CD14-positive monocyte (primary cell): ENCODE measurements at regions not wholly inside any gene's neighbourhood (a gene's known extent, or its start where the extent isn't known, plus 50 kb on each side); places are given as distances from the start of the nearest gene placed in this dataset.

Source experiments
- DNase-seq, 3 donors: peaks; one replicate each; pipeline ENCODE4 v3.0.0-alpha.2; 2011 to 2022
- H2AFZ ChIP-seq: 2 replicates; pipeline ENCODE4 v1.6.0; 2012; ENCODE audit warnings: mild to moderate bottlenecking, low read depth, low read length, inconsistent platforms; ENCODE audit not compliant: insufficient read depth, poor library complexity, severe bottlenecking
- H3K27ac ChIP-seq, 2 donors: 1 replicate in 1 of 2; 2 replicates in 1 of 2; pipeline ENCODE4 v1.5.1; 2012 to 2013; ENCODE audit warnings: low read length in 2 of 2, control low read depth in 1 of 2, inconsistent platforms in 1 of 2, low read depth in 1 of 2, mild to moderate bottlenecking in 1 of 2
- H3K27me3 ChIP-seq, 2 donors: one replicate each; pipeline versions ENCODE4 v1.6.0 to v1.6.1; 2011 to 2013; ENCODE audit warnings: low read length in 2 of 2; ENCODE audit not compliant: control insufficient read depth in 2 of 2, insufficient read depth in 2 of 2
- H3K36me3 ChIP-seq, 2 donors: replicated peaks in 1 of 2; 1 replicate in 1 of 2; 2 replicates in 1 of 2; pipeline versions ENCODE4 v1.5.1 to v1.6.1; 2012 to 2013; ENCODE audit warnings: low read length in 2 of 2, control low read depth in 1 of 2, inconsistent platforms in 1 of 2, mild to moderate bottlenecking in 1 of 2; ENCODE audit not compliant: insufficient read depth in 2 of 2, control insufficient read depth in 1 of 2
- H3K4me1 ChIP-seq, 2 donors: 1 replicate in 1 of 2; 2 replicates in 1 of 2; pipeline versions ENCODE4 v1.5.1 to v1.6.1; 2012 to 2013; ENCODE audit warnings: low read length in 2 of 2, control low read depth in 1 of 2, inconsistent platforms in 1 of 2, mild to moderate bottlenecking in 1 of 2, moderate library complexity in 1 of 2; ENCODE audit not compliant: insufficient read depth in 2 of 2, control insufficient read depth in 1 of 2
- H3K4me2 ChIP-seq: replicated peaks from 2 replicates; pipeline ENCODE3; 2012; ENCODE audit warnings: low read length, moderate library complexity, mild to moderate bottlenecking; ENCODE audit not compliant: poor library complexity, severe bottlenecking; ENCODE audit errors: extremely low read depth
- H3K4me3 ChIP-seq, 3 experiments: fragments of 200-600 bp in 1 of 3; sonication (generic) in 1 of 3; replicated peaks in 1 of 3; 1 replicate in 2 of 3; 2 replicates in 1 of 3; pipeline ENCODE4 v1.5.1; 2011 to 2013; ENCODE audit warnings: low read length in 3 of 3, mild to moderate bottlenecking in 3 of 3, control low read depth in 2 of 3, low read depth in 2 of 3, inconsistent platforms in 1 of 3, moderate library complexity in 1 of 3
- H3K79me2 ChIP-seq: 2 replicates; pipeline ENCODE4 v1.6.0; 2012; ENCODE audit warnings: mild to moderate bottlenecking, control low read depth, inconsistent platforms, low read length, moderate library complexity; ENCODE audit not compliant: insufficient read depth
- H3K9ac ChIP-seq: 2 replicates; pipeline ENCODE4 v1.6.0; 2017; ENCODE audit warnings: low read length, mild to moderate bottlenecking; ENCODE audit not compliant: insufficient read depth, poor library complexity, severe bottlenecking
- H3K9me3 ChIP-seq, 2 donors: replicated peaks in 1 of 2; 1 replicate in 1 of 2; 2 replicates in 1 of 2; pipeline versions ENCODE4 v1.5.1 to v1.6.1; 2012 to 2013; ENCODE audit warnings: low read length in 2 of 2, control low read depth in 1 of 2; ENCODE audit not compliant: control insufficient read depth in 1 of 2, insufficient read depth in 1 of 2
- H4K20me1 ChIP-seq: 2 replicates; pipeline ENCODE4 v1.6.0; 2012; ENCODE audit warnings: mild to moderate bottlenecking, low read length, control low read depth, moderate library complexity; ENCODE audit not compliant: insufficient read depth
- H3K27ac Mint-ChIP-seq, 7 donors: one replicate each; pipeline ENCODE4 v1.8.0; 2020; ENCODE audit warnings: mild to moderate bottlenecking in 7 of 7, mixed read lengths in 7 of 7, moderate library complexity in 6 of 7, inconsistent platforms in 2 of 7
- H3K27me3 Mint-ChIP-seq, 3 donors: one replicate each; pipeline ENCODE4 v1.8.0; 2021 to 2022; ENCODE audit warnings: low read depth in 3 of 3, mild to moderate bottlenecking in 3 of 3, mixed read lengths in 3 of 3, moderate library complexity in 3 of 3, inconsistent platforms in 1 of 3
- H3K36me3 Mint-ChIP-seq, 2 donors: one replicate each; pipeline ENCODE4 v1.8.0; 2020; ENCODE audit warnings: mixed read lengths in 2 of 2, inconsistent platforms in 1 of 2, mild to moderate bottlenecking in 1 of 2
- H3K4me1 Mint-ChIP-seq: one replicate; pipeline ENCODE4 v1.8.0; 2020; ENCODE audit warnings: mild to moderate bottlenecking, mixed read lengths
- H3K4me3 Mint-ChIP-seq, 2 donors: one replicate each; pipeline ENCODE4 v1.8.0; 2020; ENCODE audit warnings: mild to moderate bottlenecking in 2 of 2, mixed read lengths in 2 of 2, moderate library complexity in 1 of 2
- H3K9me3 Mint-ChIP-seq, 7 donors: one replicate each; pipeline ENCODE4 v1.8.0; 2020 to 2022; ENCODE audit warnings: mixed read lengths in 7 of 7, mild to moderate bottlenecking in 6 of 7, moderate library complexity in 6 of 7, inconsistent platforms in 2 of 7
- WGBS: methylation state at CpG from one replicate; pipeline ENCODE4 v1.1.5; 2013; ENCODE audit warnings: missing lambda C conversion rate; ENCODE audit not compliant: insufficient coverage; 5-methylcytosine and 5-hydroxymethylcytosine counted together
- intact Hi-C, 2 donors: fragments of 100-400 bp; cut with micrococcal nuclease; formaldehyde crosslinking; loops; one replicate each; pipeline versions ENCODE4 v1.15.0 to v1.15.1; 2023
- TF ChIP-seq, protein P1 (sequence below): fragments of 200-600 bp; IDR thresholded peaks from one replicate; pipeline ENCODE4 v1.8.0; 2022; ENCODE audit warnings: antibody characterized with exemption, mild to moderate bottlenecking

DNA sequence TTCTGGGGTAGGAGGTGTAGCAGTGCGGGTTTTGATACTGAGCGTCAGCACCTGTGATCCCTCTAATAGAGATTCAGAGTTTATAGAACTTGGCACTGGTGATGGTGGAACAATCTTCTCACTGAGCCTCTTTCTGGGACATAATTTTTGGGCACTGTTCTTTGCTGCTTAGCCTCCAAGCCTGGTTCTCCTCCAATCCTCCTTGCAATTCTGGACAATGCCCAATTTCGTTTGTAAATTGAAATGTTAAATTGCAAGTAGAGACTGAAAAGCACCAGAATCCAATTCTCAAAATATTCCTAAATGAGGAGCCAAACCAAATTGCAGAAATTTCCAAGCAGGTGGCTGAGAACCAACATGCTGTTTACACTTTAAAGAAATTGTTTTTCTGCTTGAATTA, 149.8 kb upstream of the ABI3BP start:
- no peaks in the 10 kb centered on the region for H3K36me3 ChIP-seq
- no peaks in the 10 kb centered on the region for H3K79me2 ChIP-seq
- Mint-ChIP-seq H3K27me3 (peaks cover 0 to 2% (median 0%) of the 10 kb centered on the region in 3 donors), H3K9me3 (peaks cover 0 to 6% (median 0%) of the 10 kb centered on the region in 7 donors), H3K36me3 (no peaks in the 10 kb centered on the region), H3K27ac (no peak overlapping the region), H3K4me1 (peaks cover 6% of the 10 kb centered on the region), H3K4me3 (no peak overlapping the region)
- H3K9me3 ChIP-seq, result no peaks in the 10 kb centered on the region
- H3K27me3 ChIP-seq, result no peaks in the 10 kb centered on the region
- no peak overlapping the region for H3K9ac ChIP-seq
- no peak overlapping the region for H3K4me3 ChIP-seq
- no peaks in the 10 kb centered on the region for H4K20me1 ChIP-seq
- H3K4me1 ChIP-seq, result peaks cover 0 to 3% of the 10 kb centered on the region in 2 donors
- no peak overlapping the region for H3K4me2 ChIP-seq
- TF ChIP-seq, protein P1, sequence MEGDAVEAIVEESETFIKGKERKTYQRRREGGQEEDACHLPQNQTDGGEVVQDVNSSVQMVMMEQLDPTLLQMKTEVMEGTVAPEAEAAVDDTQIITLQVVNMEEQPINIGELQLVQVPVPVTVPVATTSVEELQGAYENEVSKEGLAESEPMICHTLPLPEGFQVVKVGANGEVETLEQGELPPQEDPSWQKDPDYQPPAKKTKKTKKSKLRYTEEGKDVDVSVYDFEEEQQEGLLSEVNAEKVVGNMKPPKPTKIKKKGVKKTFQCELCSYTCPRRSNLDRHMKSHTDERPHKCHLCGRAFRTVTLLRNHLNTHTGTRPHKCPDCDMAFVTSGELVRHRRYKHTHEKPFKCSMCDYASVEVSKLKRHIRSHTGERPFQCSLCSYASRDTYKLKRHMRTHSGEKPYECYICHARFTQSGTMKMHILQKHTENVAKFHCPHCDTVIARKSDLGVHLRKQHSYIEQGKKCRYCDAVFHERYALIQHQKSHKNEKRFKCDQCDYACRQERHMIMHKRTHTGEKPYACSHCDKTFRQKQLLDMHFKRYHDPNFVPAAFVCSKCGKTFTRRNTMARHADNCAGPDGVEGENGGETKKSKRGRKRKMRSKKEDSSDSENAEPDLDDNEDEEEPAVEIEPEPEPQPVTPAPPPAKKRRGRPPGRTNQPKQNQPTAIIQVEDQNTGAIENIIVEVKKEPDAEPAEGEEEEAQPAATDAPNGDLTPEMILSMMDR, result no peak
- H3K27ac ChIP-seq, result no peak overlapping the region
- H2AFZ ChIP-seq, result no peak overlapping the region
- no peak for DNase-seq
- intact Hi-C loops, result no loop called here
- WGBS, result no CpG with 5 or more reads among the region's 3 CpGs

DNA sequence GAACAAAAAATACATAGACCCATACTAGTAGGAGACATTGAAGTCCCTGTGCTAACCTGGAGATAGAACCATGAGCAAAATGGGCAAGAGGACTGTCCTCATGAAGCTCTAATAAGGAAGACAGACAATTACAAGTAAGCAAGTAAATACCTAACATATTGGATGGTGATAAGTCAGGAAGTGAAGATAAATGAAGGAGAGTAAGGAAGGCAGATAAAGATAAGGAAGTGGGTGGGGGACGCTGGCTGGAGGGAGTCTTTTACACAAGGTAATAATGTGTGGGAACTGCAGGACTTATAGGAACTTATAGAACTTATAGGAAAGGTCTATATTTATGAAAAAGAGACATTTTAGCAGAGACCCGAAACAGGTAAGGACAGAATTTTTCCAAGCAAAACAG, 148.9 kb upstream of the ABI3BP start:
- H3K79me2 ChIP-seq, result no peaks in the 10 kb centered on the region
- TF ChIP-seq, protein P1, result no peak
- peaks cover 0 to 2% (median 0%) of the 10 kb centered on the region in 7 donors for H3K9me3 Mint-ChIP-seq
- H3K4me3 ChIP-seq, result no peak overlapping the region
- H4K20me1 ChIP-seq, result no peaks in the 10 kb centered on the region
- H3K36me3 ChIP-seq, result no peaks in the 10 kb centered on the region
- peaks cover 0 to 3% of the 10 kb centered on the region in 2 donors for H3K4me1 ChIP-seq
- no peaks in the 10 kb centered on the region for H3K27me3 ChIP-seq
- no peak for DNase-seq
- no peak overlapping the region for H3K4me2 ChIP-seq
- WGBS, result 14% methylated on average over 1 of the region's 2 CpGs
- intact Hi-C loops, result no loop called here
- peaks cover 3% of the 10 kb centered on the region for H3K4me1 Mint-ChIP-seq
- H3K36me3 Mint-ChIP-seq, result no peaks in the 10 kb centered on the region
- no peak overlapping the region for H3K4me3 Mint-ChIP-seq
- no peaks in the 10 kb centered on the region for H3K9me3 ChIP-seq
- no peak overlapping the region for H3K9ac ChIP-seq
- peaks cover 0 to 2% (median 0%) of the 10 kb centered on the region in 3 donors for H3K27me3 Mint-ChIP-seq
- H3K27ac Mint-ChIP-seq, result no peak overlapping the region
- H3K27ac ChIP-seq, result no peak overlapping the region
- no peak overlapping the region for H2AFZ ChIP-seq
